GM12878 (cell line): ENCODE measurements at regions not wholly inside any gene's neighbourhood (a gene's known extent, or its start where the extent isn't known, plus 50 kb on each side); places are given as distances from the start of the nearest gene placed in this dataset.

Experiments
- CTCF ChIP-seq, 3 experiments: IDR thresholded peaks in 2 of 3; conservative IDR thresholded peaks in 1 of 3; 2 replicates each; pipeline ENCODE4 v1.5.1; 2011; ENCODE audit warnings: low read depth in 3 of 3, low read length in 3 of 3, mild to moderate bottlenecking in 3 of 3, control low read depth in 2 of 3, moderate library complexity in 2 of 3, inconsistent platforms in 1 of 3, mixed read lengths in 1 of 3; ENCODE audit not compliant: control insufficient read depth in 2 of 3, insufficient read depth in 1 of 3; ENCODE audit errors: extremely low read depth in 1 of 3
- EP300 ChIP-seq, 2 experiments: fragments of 150-350 bp in 1 of 2; IDR thresholded peaks; 2 replicates each; pipeline ENCODE4 v1.6.1; 2011 to 2012; ENCODE audit warnings: low read depth in 2 of 2, low read length in 2 of 2, borderline replicate concordance in 1 of 2, improper control_type of control experiment in 1 of 2, inconsistent platforms in 1 of 2; ENCODE audit not compliant: control insufficient read depth in 1 of 2
- JUNB ChIP-seq: IDR thresholded peaks from 2 replicates; pipeline ENCODE4 v1.6.1; 2016; ENCODE audit warnings: antibody characterized with exemption, mild to moderate bottlenecking
- MTA3 ChIP-seq: IDR thresholded peaks from 2 replicates; pipeline ENCODE4 v1.6.1; 2012; ENCODE audit warnings: low read length, inconsistent platforms, borderline replicate concordance
- MYC ChIP-seq: IDR thresholded peaks from 2 replicates; pipeline ENCODE4 v1.6.1; 2011; ENCODE audit warnings: mild to moderate bottlenecking, low read length, moderate library complexity, inconsistent platforms; ENCODE audit not compliant: insufficient read depth, insufficient replicate concordance, insufficient read length, severe bottlenecking
- POLR2A ChIP-seq: IDR thresholded peaks from 2 replicates; pipeline ENCODE4 v1.6.1; 2011; ENCODE audit warnings: low read depth, mild to moderate bottlenecking, low read length
- POLR2AphosphoS2 ChIP-seq: IDR thresholded peaks from 2 replicates; pipeline ENCODE4 v1.6.1; 2011; ENCODE audit warnings: low read depth, mild to moderate bottlenecking, low read length, improper control_type of control experiment, moderate library complexity
- SUPT20H ChIP-seq: IDR thresholded peaks from 2 replicates; pipeline ENCODE4 v1.6.1; 2011; ENCODE audit warnings: low read depth, mild to moderate bottlenecking, low read length, moderate library complexity, borderline replicate concordance; ENCODE audit not compliant: control insufficient read depth
- TAF1 ChIP-seq: IDR thresholded peaks from 2 replicates; pipeline ENCODE4 v1.6.1; 2011; ENCODE audit warnings: mild to moderate bottlenecking, low read depth, low read length, borderline replicate concordance
- YY1 ChIP-seq: IDR thresholded peaks from 2 replicates; pipeline ENCODE4 v1.6.1; 2011; ENCODE audit warnings: low read depth, mild to moderate bottlenecking, low read length

- TF ChIP-seq EP300 (IDR thresholded peaks at IDR 0.05; ENCODE audit: borderline replicate concordance in 1 of 2, control insufficient read depth in 1 of 2, low read depth in 2 of 2, low read length in 2 of 2) = no peak
- no peak for TF ChIP-seq JUNB
- no peak for TF ChIP-seq CTCF (IDR thresholded peaks at IDR 0.05 in 2 of 3, conservative IDR thresholded peaks at IDR 0.05 in 1 of 3; ENCODE audit: control insufficient read depth in 2 of 3, extremely low read depth in 1 of 3, insufficient read depth in 1 of 3, low read depth in 3 of 3, low read length in 3 of 3)
- no peak for TF ChIP-seq TAF1
- TF ChIP-seq YY1 = no peak
- TF ChIP-seq MTA3 = no peak
- no peak for TF ChIP-seq POLR2A
- no peak for TF ChIP-seq POLR2AphosphoS2
- no peak for TF ChIP-seq SUPT20H
- no peak for TF ChIP-seq MYC
Observed at GRCh38 chr5:175054243-175054642, 329.9 kb downstream of the MSX2 start.
